ENCODE measurements at regions not wholly inside any gene's neighbourhood (a gene's known extent, or its start where the extent isn't known, plus 50 kb on each side); places are given as distances from the start of the nearest gene placed in this dataset.

DNA sequence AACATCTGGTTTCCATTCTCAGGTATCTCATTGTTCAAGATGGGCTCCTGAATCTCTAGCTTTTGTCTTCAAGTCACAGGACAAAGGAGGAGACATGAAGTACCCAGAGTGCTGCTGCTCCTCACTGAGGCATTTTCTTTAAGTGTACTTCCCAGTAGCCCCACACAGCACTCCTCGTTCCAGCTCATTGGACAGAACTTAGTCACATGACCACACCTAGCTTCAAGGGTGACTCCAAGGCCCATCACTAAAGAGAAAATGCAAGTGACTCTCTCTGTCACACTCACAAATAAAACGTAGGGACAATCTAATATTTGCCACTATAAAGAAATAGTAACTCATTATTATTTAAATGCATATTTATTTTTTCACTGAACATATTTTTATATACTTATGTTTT is 58.3 kb upstream of the NEUROD6 start:
- no peak for DNase-seq

DNA sequence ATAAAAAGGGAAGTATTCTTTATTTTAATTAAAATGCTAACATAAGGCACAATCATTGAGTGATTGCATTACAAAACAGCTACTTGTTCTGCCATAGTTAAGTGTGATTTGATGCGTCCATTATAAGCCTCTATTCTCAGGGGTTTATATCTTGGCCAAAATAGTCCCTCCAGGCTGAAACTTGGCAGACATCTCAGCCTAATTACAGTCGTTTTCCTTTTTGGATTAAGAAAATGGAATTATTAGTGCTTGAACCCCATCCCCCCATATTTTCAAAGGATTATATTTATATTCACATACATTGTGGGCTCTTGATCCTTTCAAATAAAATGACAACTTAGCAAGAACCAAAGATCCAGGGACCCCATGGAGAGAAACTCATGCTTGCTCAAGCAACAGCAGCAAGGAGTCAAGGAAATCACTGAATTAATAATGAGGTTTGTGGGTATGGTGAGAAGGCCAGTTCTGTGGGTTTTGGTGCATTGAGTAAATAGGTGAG is 66.7 kb upstream of the NEUROD6 start:
- DNase-seq = no peak

GRCh38 chr7:31408140-31408729 is 67.7 kb upstream of the NEUROD6 start:
- DNase-seq = peak; percentile 69

DNA sequence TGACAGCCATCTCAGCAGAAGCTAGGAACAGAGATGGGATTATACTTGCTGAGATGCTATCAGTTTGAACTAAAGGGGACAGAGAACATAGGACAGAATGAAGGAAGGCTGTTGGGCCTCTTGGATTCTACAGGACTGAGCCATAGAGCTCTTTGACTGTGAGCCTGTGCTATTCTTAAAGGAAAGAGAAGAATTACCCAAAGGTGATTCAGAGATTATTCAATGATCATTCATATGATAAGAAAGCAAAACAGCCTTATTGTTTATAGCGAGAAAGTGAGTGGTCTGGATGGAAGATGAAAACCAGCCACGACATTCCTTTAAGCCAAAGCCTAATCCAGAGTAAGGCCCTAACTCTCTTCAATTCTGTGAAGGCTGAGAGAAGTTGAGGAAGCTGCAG is 69.7 kb upstream of the NEUROD6 start:
- peak; percentile 19 for DNase-seq

DNA sequence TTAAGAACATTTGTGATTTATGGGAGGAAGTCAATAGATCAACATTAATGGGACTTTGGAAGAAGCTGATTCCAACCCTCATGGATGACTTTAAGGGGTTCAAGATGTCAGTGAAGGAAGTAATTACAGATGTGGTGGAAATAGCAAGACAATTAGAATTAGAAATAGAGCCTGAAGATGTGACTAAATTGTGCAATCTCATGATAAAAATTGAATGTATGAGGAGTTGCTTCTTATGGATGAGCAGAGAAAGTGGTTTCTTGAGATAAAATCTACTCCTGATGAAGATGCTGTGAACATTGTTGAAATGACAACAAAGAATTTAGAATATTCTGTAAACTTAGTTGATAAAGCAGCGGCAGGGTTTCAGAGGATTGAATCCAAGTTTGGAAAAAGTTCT is 70.9 kb upstream of the NEUROD6 start:
- DNase-seq = no peak

DNA sequence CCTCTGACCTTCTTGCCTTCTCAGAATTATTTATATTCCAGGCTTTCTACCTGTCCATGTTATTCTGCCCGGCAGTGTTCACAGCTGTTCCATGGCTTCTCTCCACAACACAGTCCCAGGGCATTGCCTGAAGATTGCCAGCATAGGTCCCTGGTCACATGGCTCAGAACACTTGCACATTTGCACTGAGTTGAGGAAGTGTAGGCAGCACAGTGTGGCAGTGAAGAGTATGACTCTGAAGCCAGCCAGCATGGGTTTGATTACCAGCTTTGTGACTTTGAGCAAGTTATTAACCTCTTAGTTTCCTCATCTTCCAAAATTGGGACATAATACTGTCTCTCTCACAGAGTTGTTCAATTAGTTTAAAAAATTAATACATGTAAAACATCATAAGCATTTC is 73.2 kb upstream of the NEUROD6 start:
- DNase-seq = no peak

DNA sequence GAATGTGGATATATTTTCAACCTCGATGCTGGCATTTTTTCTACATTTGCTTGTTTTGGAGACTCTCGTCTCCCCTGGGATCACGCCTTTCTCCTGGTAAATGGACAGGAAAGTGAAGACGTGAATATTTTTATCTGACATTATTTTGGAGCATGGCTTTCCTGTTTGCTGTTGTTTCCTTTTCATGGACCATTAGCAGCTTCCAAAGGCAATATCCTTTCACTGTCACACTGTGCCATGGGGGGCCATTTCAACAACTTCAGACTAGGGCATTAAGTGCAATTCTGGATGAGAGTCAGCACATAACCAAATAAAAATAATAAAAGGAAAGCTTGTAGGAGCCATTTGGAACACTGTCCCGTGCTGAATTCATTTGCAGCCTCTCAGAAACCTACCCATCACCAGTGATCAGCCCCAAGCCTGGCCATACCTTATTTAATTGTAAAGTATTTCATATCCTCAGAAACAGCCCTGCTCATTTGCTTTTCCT is 75.9 kb upstream of the NEUROD6 start:
- DNase-seq = no peak

DNA sequence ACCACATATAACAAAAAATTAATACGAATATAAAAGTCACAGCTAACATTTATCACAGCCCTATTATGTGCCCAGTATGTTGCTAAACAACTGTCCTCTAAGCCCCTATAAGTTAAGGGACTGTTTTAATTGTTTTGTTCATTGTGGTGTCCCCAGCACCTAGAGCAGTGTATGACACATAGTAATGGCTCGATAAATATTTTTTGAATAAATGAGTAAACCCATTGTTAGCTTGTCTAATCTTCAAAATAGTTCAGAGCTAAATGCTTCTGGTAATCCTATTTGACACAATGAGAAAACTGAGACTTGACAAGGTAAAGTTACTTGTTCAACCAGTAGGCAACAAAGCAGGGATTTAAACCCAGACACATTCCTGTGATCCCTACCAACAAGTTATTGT is 78.4 kb upstream of the NEUROD6 start:
- DNase-seq = no peak

- no peak for DNase-seq
These were observed 79.1 kb upstream of the NEUROD6 start for GRCh38 chr7:31419505-31420055.

GRCh38 chr7:31420948-31421347 is 80.4 kb upstream of the NEUROD6 start:
- DNase-seq = no peak

DNA sequence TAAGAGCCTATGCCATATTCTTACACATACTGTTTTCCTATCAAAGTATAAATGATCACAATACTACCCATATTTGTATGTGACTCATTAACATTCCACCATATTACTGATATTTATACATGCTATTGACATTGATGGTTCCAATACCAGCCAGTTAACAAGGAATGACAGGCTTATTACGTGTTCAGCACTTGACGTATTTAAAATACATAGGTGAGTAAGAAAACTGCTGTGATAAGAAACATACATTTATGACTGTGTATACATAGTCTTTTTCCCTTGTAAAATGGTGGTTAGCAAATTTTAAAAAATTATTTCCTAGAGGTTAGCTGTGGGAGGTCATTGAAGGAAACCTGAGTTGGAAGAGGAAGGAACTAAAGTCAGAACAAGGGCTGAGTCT is 81.1 kb upstream of the NEUROD6 start:
- DNase-seq = no peak

DNA sequence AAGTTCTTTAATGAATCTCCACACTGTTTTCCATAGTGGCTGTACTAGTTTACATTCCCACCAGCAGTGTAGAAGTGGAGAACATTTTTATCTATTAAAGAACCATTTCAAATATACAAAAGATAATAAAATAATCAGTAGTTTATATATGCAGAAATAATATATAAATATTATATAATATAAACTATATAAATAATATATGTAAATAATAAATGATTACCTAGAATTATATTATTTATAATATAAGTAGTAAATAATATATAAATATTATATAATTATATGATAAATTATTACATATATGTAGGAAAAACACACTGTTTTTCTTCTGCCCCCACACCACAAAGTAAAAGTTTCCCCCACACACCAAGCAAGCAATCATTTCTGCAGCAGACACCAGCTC is 83.5 kb upstream of the NEUROD6 start:
- DNase-seq = no peak

DNA sequence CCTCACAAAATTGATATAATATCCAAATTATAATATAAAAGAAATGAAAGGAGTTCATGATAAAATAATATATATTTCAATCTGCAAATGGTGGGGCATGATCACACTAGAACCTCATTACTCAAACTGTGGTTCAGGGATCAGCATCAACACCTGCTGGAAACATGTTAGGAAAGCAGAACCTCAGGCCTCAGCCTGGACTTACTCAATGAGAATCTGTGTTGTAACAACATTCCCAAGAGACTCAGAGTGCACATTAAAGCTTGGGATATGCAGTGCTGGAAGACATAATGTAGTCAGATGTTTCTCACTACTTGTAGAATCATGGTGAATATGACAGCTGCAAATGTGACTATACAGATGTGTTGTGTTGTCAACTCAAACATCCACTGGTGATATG is 81.7 kb upstream of the ITPRID1 start:
- peak; percentile 46 for DNase-seq

GRCh38 chr7:31432836-31433340 is 81.0 kb upstream of the ITPRID1 start:
- DNase-seq = peak; percentile 63

DNA sequence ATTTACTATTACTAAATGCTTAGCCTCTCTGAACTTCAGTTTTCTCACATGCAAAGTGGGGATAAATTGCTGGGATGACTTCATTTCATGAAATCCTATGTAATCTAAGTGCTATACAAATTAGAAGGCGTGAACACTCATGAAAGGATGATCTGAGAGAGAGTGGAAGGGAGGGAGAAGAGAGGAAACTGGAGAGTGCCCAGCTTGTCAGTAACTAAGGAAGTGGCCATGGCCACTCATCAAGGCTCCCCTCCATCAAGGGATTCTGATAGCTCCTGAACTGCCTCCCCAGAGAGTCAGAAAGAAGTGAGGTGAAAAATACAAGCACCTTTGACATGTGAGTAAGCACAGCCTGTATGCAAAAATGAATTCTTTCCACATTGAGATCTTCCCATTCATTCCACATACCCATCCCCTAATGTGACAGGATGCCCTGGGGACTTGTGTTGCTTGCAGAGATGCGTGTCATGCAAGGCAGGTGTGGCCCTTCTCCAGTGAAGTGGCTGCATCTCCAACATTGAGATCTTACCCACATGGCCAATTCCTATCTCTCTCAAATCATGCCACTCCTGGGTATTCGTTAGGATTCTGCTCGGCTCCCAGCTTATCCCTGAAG is 76.5 kb upstream of the ITPRID1 start:
- peak; percentile 1 for DNase-seq

DNA sequence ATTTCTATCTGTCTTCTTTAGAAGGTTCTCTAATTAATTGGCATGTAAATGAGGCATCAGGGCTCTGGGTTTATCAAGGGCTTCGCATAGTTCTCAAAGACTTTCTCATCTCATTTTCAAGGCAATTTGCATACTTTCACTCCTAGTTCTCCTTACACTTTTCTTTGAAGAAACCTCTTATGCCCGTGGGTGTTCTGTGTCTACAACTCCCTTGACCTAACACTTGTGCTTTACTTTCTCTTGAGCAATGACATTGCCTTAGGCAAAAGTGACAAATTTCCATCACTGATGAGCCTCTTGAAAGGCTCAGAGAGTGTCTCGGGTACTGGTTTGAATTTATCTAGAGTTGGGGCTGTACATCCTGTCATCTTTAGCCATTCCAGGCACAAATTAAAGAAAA is 74.7 kb upstream of the ITPRID1 start:
- DNase-seq = no peak

DNA sequence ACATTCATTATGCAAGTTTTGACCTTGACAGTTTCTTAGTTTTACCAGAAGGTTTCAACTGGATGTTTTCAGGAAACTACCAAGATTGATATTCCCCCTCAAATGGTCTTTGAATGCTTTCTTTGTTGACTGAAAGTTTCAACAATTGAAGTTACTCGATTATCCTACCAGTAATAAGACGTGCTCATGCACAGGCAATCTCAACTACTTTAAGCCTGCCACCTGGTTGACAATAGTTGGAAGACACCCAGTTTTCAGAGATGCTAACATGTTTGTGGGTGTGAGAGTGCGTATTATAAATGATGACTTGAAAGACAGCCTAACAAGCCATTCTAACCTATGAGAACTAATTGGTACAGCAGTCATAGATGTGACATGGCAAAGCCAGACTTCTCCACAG is 73.4 kb upstream of the ITPRID1 start:
- DNase-seq = no peak

- no peak for DNase-seq
These were observed 71.3 kb upstream of the ITPRID1 start for GRCh38 chr7:31442626-31443025.

DNA sequence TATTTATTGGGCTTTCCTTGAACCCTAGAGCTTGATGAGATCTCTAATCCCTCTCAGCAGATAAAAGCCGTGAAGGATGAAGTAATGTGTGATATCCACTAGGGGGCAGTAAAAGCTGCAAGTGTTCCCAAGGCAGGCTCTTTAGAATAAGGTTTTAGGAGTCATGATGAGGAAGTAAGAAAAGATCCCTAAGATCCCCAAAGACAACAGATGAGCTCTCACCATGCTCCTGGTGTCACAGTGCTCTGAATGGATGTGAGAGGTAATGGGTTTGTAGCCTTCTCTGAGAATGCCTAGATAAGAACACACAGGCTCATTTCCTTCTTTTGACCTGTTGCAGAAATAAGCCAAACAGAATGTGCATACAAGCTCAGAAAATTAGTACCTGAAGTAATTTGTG is 70.4 kb upstream of the ITPRID1 start:
- DNase-seq = peak; percentile 41

GRCh38 chr7:31444196-31444595 is 69.7 kb upstream of the ITPRID1 start:
- no peak for DNase-seq

DNA sequence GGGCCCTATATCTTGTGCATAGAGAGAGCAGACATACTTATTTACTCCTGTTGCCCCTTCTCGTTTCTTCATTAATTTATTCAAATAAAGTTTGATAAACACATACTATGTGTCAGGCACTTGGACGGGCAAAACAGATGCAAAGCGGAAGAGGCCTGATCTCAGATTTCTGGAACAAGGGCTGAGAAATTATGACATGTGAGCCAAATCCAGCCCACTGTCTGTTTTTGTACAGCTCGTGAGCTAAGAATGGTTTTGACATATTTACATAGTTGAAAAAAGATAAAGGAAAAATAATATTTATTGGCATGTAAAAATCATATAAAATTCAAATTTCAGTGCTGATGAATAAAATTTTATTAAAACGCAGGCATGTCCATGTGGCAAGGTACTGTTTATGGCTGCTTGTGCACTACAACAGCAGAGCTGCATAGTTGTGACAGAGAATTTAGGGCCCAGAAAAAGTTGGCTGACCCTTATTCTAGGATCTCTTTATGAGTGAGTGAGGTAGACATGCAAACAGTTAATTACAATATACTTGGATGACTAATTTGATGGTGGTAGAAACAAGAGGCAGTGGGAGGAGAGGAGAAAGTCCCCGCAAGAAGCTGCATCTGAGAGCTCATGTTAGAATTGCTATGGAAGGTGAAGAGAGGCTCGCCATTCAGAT is 68.1 kb upstream of the ITPRID1 start:
- no peak for DNase-seq

GRCh38 chr7:31448649-31449048 is 65.2 kb upstream of the ITPRID1 start:
- DNase-seq = no peak

DNA sequence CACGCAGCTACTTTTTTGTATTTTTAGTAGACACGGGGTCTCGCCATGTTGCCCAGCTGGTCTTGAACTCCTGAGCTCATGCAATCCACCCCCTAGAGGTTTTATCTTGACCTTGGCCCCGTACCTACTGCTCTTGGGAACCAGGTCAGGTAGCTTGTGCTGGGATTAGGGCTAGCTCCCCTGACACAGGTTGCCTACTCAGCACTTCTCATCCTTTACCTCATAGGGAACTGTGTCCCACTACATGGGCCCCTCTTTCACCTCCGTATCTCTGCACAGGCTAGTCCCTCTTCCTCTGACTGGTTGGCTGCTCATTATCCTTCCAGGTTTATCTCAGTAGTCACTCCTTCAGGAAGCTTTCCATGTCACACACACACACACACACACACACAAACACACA is 58.0 kb upstream of the ITPRID1 start:
- DNase-seq = no peak
